ENCODE measurements at regions not wholly inside any gene's neighbourhood (a gene's known extent, or its start where the extent isn't known, plus 50 kb on each side); places are given as distances from the start of the nearest gene placed in this dataset.

DNA sequence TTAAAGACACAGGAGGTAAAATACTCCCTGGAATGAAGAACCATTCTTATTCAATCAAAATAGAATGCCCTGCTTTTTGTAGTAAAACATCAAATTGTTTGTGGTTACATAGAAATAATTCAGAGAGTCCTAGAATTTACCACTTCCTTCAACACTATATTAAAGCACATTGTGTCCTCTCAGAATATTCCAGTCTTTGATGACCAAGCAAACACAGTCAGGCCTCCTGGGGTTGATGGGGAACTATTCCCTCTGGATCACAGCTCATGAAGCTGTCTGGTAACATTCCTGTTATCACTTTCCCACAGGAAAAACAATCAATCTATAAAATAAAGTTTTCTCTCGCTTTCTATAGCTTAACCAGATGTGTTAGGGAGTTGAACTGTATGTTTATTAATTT is 389.3 kb downstream of the KCNA4 start:
- H3K36me3 ChIP-seq (ENCODE audit: control insufficient read depth, insufficient read depth, low read length): no peaks in the 10 kb centered on the region
- H3K27me3 ChIP-seq (replicated peaks; ENCODE audit: control insufficient read depth, insufficient read depth, low read length): no peaks in the 10 kb centered on the region
- 0 out of 2 replicates have a peak, but pooled peaks cover 3% of the 10 kb centered on the region for H3K4me1 ChIP-seq
- BruUV-seq (replicated peaks): no TSS peak
- CTCF ChIA-PET: no interaction called here
- H3K4me1 Mint-ChIP-seq (ENCODE audit: low read depth, unreplicated experiment): no peaks in the 10 kb centered on the region
- intact Hi-C loops (cut with micrococcal nuclease; ENCODE audit: unreplicated experiment): no loop called here
- H3K9me3 Mint-ChIP-seq (ENCODE audit: unreplicated experiment): no peaks in the 10 kb centered on the region
- no peak overlapping the region for H3K27ac Mint-ChIP-seq (ENCODE audit: unreplicated experiment)
- peaks cover 8% of the 10 kb centered on the region for H3K27me3 Mint-ChIP-seq (ENCODE audit: insufficient read depth, unreplicated experiment)
- DNase-seq: no peak
- TF ChIP-seq, protein P1, sequence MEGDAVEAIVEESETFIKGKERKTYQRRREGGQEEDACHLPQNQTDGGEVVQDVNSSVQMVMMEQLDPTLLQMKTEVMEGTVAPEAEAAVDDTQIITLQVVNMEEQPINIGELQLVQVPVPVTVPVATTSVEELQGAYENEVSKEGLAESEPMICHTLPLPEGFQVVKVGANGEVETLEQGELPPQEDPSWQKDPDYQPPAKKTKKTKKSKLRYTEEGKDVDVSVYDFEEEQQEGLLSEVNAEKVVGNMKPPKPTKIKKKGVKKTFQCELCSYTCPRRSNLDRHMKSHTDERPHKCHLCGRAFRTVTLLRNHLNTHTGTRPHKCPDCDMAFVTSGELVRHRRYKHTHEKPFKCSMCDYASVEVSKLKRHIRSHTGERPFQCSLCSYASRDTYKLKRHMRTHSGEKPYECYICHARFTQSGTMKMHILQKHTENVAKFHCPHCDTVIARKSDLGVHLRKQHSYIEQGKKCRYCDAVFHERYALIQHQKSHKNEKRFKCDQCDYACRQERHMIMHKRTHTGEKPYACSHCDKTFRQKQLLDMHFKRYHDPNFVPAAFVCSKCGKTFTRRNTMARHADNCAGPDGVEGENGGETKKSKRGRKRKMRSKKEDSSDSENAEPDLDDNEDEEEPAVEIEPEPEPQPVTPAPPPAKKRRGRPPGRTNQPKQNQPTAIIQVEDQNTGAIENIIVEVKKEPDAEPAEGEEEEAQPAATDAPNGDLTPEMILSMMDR (IDR thresholded peaks at IDR 0.05; ENCODE audit: insufficient read depth in 1 of 2, low read depth in 1 of 2, low read length in 1 of 2, severe bottlenecking in 1 of 2, unreplicated experiment in 1 of 2): no peak
- POLR2A ChIA-PET: no interaction called here
- H3K4me3 Mint-ChIP-seq (ENCODE audit: unreplicated experiment): no peak overlapping the region
- no peaks in the 10 kb centered on the region for H3K9me3 ChIP-seq
- H3K4me3 ChIP-seq (ENCODE audit: low read depth, low read length): no peak overlapping the region
- no peaks in the 10 kb centered on the region for H3K36me3 Mint-ChIP-seq (ENCODE audit: insufficient read depth, unreplicated experiment)

DNA sequence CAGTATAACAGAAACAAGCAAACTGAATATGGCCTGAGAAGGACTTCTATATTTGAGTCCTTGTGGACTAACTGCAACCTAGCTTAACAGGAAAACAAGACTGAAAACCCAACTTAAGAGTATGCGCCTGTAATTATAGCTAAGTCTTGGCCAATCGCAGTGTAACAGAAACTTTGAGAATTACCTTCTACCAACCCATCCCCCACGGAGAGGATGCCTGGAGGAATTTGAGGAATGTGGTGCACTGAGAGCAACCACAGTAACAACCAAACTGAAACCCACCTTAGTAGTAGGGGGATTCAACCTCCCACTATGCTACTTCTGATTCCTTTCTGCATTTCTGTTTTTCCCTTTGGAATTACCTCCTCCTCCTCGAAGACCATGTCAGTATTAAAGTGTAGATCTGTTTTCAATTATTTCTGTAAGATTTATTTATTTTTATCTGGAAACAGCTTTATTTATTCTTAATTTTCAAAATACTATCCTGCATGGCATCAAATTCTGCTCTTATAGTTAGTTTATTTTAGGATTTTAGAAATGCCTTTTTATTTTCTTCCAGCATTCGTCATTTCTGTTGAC is 393.6 kb downstream of the KCNA4 start:
- H3K4me1 ChIP-seq: 0 out of 2 replicates have a peak, but pooled peaks cover 3% of the 10 kb centered on the region
- H3K27me3 ChIP-seq (replicated peaks; ENCODE audit: control insufficient read depth, insufficient read depth, low read length): no peaks in the 10 kb centered on the region
- no peak overlapping the region for H3K4me3 ChIP-seq (ENCODE audit: low read depth, low read length)
- Mint-ChIP-seq H3K27me3 (ENCODE audit: insufficient read depth, unreplicated experiment) (peaks cover 4% of the 10 kb centered on the region), H3K36me3 (ENCODE audit: insufficient read depth, unreplicated experiment) (no peaks in the 10 kb centered on the region), H3K27ac (ENCODE audit: unreplicated experiment) (no peak overlapping the region), H3K4me3 (ENCODE audit: unreplicated experiment) (no peak overlapping the region), H3K4me1 (ENCODE audit: low read depth, unreplicated experiment) (no peaks in the 10 kb centered on the region), H3K9me3 (ENCODE audit: unreplicated experiment) (no peaks in the 10 kb centered on the region)
- 0 out of 2 replicates have a peak, but pooled peaks cover 4% of the 10 kb centered on the region for H3K9me3 ChIP-seq
- intact Hi-C loops (cut with micrococcal nuclease; ENCODE audit: unreplicated experiment): no loop called here
- ChIA-PET CTCF (no interaction called here), POLR2A (no interaction called here)
- DNase-seq: no peak
- no peaks in the 10 kb centered on the region for H3K36me3 ChIP-seq (ENCODE audit: control insufficient read depth, insufficient read depth, low read length)
- no TSS peak for BruUV-seq (replicated peaks)
- TF ChIP-seq, protein P1 (IDR thresholded peaks at IDR 0.05; ENCODE audit: insufficient read depth in 1 of 2, low read depth in 1 of 2, low read length in 1 of 2, severe bottlenecking in 1 of 2, unreplicated experiment in 1 of 2): no peak

DNA sequence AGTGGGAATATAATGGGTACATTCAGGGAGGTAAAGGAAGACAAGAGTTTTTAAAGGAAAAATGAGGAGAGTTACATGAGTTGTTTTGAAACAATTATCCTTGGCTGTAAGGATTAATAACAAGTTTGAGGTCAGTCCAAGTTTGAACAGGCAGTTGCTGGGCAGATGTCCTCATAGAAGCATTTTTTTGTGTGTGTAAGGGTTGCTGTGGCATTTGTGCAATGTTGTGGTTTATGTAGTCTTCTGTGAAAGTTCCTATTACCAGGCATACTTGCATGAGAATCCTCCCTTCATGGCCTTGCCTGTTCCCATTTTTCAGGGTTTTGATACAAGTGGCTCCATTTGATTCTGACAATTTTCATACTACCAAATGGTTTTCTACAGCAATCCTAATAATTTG is 400.2 kb downstream of the KCNA4 start:
- ChIA-PET CTCF (no interaction called here), POLR2A (no interaction called here)
- H3K27me3 ChIP-seq (replicated peaks; ENCODE audit: control insufficient read depth, insufficient read depth, low read length): no peaks in the 10 kb centered on the region
- no peaks in the 10 kb centered on the region for H3K4me1 ChIP-seq
- no peaks in the 10 kb centered on the region for H3K4me1 Mint-ChIP-seq (ENCODE audit: low read depth, unreplicated experiment)
- H3K4me3 ChIP-seq (ENCODE audit: low read depth, low read length): no peak overlapping the region
- BruUV-seq (replicated peaks): no TSS peak
- DNase-seq: no peak
- H3K36me3 ChIP-seq (ENCODE audit: control insufficient read depth, insufficient read depth, low read length): no peaks in the 10 kb centered on the region
- intact Hi-C loops (cut with micrococcal nuclease; ENCODE audit: unreplicated experiment): no loop called here
- 0 out of 2 replicates have a peak, but pooled peaks cover 4% of the 10 kb centered on the region for H3K9me3 ChIP-seq
- TF ChIP-seq, protein P1 (IDR thresholded peaks at IDR 0.05; ENCODE audit: insufficient read depth in 1 of 2, low read depth in 1 of 2, low read length in 1 of 2, severe bottlenecking in 1 of 2, unreplicated experiment in 1 of 2): no peak
- H3K4me3 Mint-ChIP-seq (ENCODE audit: unreplicated experiment): no peak overlapping the region
- H3K27ac Mint-ChIP-seq (ENCODE audit: unreplicated experiment): no peak overlapping the region
- H3K36me3 Mint-ChIP-seq (ENCODE audit: insufficient read depth, unreplicated experiment): no peaks in the 10 kb centered on the region
- no peaks in the 10 kb centered on the region for H3K27me3 Mint-ChIP-seq (ENCODE audit: insufficient read depth, unreplicated experiment)
- no peaks in the 10 kb centered on the region for H3K9me3 Mint-ChIP-seq (ENCODE audit: unreplicated experiment)

Data from Caco-2 (cell line).